GM12875 (cell line): ENCODE measurements at regions not wholly inside any gene's neighbourhood (a gene's known extent, or its start where the extent isn't known, plus 50 kb on each side); places are given as distances from the start of the nearest gene placed in this dataset.

ENCODE experiments used
- H3K4me3 ChIP-seq: one replicate; pipeline ENCODE4 v1.5.1; 2011; ENCODE audit warnings: low read depth, low read length, control low read depth
- CTCF ChIP-seq: IDR thresholded peaks from 2 replicates; pipeline ENCODE4 v1.5.1; 2011; ENCODE audit warnings: low read depth, mild to moderate bottlenecking, control low read depth, inconsistent platforms, low read length, moderate library complexity, borderline replicate concordance; ENCODE audit not compliant: insufficient read depth

GRCh38 chr7:17528636-17529035 lies 230.2 kb downstream of the AHR start:
- no peak overlapping the region for H3K4me3 ChIP-seq
- no peak for TF ChIP-seq CTCF

DNA sequence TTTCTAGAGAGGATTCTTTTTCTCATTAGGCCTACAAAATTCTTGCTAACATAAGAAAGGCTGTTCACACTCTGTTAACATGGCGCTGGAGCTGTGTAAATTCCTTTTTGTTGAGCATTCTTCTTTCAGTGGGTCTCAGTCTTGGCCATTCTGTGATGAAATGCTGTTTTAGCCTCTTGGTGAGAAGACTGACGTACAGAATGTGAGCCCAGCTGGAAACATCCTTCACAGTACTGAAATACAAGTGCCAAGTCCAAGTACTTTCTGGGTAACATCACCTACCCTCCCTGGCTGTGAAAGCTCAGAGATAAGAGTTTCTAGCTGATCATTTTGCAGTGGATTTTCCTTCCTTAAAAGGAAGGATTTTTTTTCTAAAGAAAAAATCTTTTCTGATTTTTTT lies 231.8 kb downstream of the AHR start:
- TF ChIP-seq CTCF = no peak
- no peak overlapping the region for H3K4me3 ChIP-seq

- no peak for TF ChIP-seq CTCF
- H3K4me3 ChIP-seq = no peak overlapping the region
These were observed 232.4 kb downstream of the AHR start for GRCh38 chr7:17530741-17531421.

DNA sequence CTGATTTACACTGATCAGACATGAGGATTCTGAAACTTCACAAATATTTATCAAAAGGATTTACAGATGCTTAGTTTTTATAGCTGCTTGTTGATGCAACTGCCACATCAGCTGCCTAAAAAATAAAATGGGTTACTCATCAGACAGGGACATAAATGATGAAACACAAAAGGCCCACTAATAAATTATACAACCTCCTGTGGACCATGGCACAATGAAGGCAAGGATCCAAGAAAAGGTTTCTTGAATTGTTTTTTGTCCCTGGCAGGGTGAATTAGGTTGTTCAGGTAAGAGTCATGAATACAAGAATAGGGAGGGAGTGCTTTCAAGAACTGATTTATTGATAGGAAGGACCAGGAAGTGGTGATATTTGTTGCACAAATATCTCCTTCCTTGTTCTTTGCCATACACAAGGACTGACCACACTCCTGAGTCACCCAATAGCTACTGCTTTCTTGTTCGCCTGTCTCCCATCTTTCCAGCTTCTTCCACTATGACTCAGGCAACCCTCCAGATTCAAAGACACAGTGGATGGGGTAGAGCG lies 234.5 kb downstream of the AHR start:
- no peak overlapping the region for H3K4me3 ChIP-seq
- no peak for TF ChIP-seq CTCF

DNA sequence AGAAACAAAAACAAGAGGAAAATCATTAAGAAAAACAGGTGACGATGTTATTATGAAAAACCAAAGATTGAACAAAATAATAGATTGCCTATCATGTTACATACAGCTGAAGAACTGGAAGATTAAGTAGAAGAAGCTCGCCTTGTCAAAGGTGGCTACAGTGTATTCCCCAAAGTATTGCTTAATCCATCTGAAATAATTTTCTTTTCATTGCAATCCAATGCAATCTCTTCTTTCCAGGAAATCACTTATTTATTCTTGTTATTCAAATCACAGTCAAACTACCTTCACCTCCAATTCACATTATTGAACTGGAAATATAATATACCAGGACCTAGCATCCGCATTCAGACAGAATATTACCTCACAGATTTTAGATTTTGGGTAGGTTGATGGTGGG lies 235.9 kb downstream of the AHR start:
- TF ChIP-seq CTCF = no peak
- no peak overlapping the region for H3K4me3 ChIP-seq

DNA sequence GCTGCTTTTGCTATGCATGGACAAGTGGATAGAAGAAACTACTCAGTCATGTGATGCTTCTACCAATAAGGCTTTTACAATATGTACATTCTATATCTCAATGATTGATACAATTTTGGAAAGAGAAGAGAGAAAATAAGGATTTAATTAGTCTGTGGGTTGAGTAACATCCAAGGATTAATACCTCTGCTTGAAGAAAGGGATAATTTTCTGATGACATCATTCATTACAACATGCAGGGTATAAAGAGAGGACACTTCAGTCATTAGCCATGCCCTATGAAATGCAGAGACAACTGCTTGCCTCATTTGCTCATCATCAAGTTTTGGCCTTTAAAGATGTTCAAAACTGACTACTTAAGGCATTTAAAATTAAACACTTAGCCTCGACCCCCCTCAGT lies 237.3 kb downstream of the AHR start:
- TF ChIP-seq CTCF = no peak
- no peak overlapping the region for H3K4me3 ChIP-seq

- no peak overlapping the region for H3K4me3 ChIP-seq
- TF ChIP-seq CTCF = no peak
These were observed 245.9 kb downstream of the AHR start for GRCh38 chr7:17544401-17544800.
